ENCODE measurements at regions not wholly inside any gene's neighbourhood (a gene's known extent, or its start where the extent isn't known, plus 50 kb on each side); places are given as distances from the start of the nearest gene placed in this dataset.

DNA sequence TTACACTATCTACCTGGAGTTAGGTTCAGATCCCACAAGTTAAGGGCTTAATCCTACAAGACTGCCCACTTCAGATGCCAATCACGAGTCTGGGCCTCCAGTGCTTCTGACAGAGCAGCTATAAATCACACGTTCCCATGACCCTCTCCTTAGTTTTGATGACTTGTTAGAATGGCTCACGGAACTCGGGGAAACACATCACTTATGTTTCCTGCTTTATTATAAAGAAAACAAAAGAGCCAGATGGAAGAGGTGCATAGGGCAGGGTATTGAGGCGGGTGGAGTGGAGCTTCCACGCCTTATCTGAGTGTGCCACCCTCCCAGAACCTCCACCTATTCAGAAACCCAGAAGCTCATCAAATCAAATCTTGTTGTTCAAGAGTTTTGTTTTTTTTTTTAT is 170.8 kb downstream of the MOBP start:
- H3K9me1 ChIP-seq (ENCODE audit: control insufficient read depth, insufficient read depth, low read length) = no peaks in the 10 kb centered on the region
- H2AFZ ChIP-seq (ENCODE audit: low read depth, low read length) = peak overlapping the region; percentile 37; the same call in 1 of the 2 replicates
- peak overlapping the region; percentile 86; the same call in 2 of the 3 replicates for H3K27ac ChIP-seq (ENCODE audit: extremely low read depth, low read depth, low read length)
- no peaks in the 10 kb centered on the region; the same call in 1 of the 2 replicates for H3K9me3 ChIP-seq (replicated peaks; ENCODE audit: control insufficient read depth, insufficient read depth, low read depth, low read length)
- in situ Hi-C loops (cut with MboI) = no loop called here
- no peak for ATAC-seq
- no peak overlapping the region for H3K4me3 ChIP-seq
- 30% methylated on average over 6 of the region's 6 CpGs for WGBS (ENCODE audit: insufficient coverage, low coverage, missing lambda C conversion rate)
- no peaks in the 10 kb centered on the region for H3K36me3 ChIP-seq (ENCODE audit: control insufficient read depth, insufficient read depth, low read length)
- peak in 1 of 4 experiments; percentile 23 for DNase-seq (ENCODE audit: extremely low read depth in 1 of 4, low spot score in 3 of 4)
- ChIA-PET POLR2A (interaction anchor here (0.7 kb wide), 1 partner anchor 205 kb away, joined by 6 read pairs; no protein-coding TSS in a partner anchor), CTCF (ENCODE audit: low intra/inter-chr PET ratio) (no interaction called here)
- BruUV-seq (replicated peaks) = no TSS peak
- H3K79me2 ChIP-seq (ENCODE audit: control insufficient read depth, insufficient read depth, low read length) = no peaks in the 10 kb centered on the region
- H3K4me2 ChIP-seq (ENCODE audit: insufficient read depth, low read length) = no peak overlapping the region
- peaks cover 4 to 22% of the 10 kb centered on the region in 2 experiments; a peak in 4 of 5 replicates for H3K4me1 ChIP-seq (replicated peaks in 1 of 2; ENCODE audit: control insufficient read depth in 2 of 2, insufficient read depth in 2 of 2, low read length in 2 of 2)
- no peaks in the 10 kb centered on the region for H4K20me1 ChIP-seq (replicated peaks; ENCODE audit: control insufficient read depth, insufficient read depth, low read length)
- intact Hi-C loops (cut with micrococcal nuclease) = loop anchor here (5.0 kb wide), 1 partner anchor 231 kb away; the partner anchor contains the start of gene RPSA
- no peak for FAIRE-seq
- no peak overlapping the region for H3K9ac ChIP-seq (ENCODE audit: insufficient read depth in 1 of 2, low read depth in 2 of 2, low read length in 2 of 2)
- no peaks in the 10 kb centered on the region for H3K27me3 ChIP-seq (ENCODE audit: control insufficient read depth in 2 of 2, insufficient read depth in 2 of 2, low read length in 2 of 2)
- TF ChIP-seq ZNF175 (CRISPR knock-in tag; IDR thresholded peaks at IDR 0.05; ENCODE audit: low read depth) = no peak; the same call in none of the 2 replicates
- TF ChIP-seq ILF3 (IDR thresholded peaks at IDR 0.05; ENCODE audit: borderline replicate concordance) = no peak
- no peak for TF ChIP-seq CEBPB (tag; IDR thresholded peaks at IDR 0.05)
- TF ChIP-seq, protein P1, sequence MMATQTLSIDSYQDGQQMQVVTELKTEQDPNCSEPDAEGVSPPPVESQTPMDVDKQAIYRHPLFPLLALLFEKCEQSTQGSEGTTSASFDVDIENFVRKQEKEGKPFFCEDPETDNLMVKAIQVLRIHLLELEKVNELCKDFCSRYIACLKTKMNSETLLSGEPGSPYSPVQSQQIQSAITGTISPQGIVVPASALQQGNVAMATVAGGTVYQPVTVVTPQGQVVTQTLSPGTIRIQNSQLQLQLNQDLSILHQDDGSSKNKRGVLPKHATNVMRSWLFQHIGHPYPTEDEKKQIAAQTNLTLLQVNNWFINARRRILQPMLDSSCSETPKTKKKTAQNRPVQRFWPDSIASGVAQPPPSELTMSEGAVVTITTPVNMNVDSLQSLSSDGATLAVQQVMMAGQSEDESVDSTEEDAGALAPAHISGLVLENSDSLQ (IDR thresholded peaks at IDR 0.05) = peak; percentile 79
- TF ChIP-seq, protein P2, sequence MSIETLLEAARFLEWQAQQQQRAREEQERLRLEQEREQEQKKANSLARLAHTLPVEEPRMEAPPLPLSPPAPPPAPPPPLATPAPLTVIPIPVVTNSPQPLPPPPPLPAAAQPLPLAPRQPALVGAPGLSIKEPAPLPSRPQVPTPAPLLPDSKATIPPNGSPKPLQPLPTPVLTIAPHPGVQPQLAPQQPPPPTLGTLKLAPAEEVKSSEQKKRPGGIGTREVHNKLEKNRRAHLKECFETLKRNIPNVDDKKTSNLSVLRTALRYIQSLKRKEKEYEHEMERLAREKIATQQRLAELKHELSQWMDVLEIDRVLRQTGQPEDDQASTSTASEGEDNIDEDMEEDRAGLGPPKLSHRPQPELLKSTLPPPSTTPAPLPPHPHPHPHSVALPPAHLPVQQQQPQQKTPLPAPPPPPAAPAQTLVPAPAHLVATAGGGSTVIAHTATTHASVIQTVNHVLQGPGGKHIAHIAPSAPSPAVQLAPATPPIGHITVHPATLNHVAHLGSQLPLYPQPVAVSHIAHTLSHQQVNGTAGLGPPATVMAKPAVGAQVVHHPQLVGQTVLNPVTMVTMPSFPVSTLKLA (conservative IDR thresholded peaks at IDR 0.05) = no peak
- TF ChIP-seq, protein P3, sequence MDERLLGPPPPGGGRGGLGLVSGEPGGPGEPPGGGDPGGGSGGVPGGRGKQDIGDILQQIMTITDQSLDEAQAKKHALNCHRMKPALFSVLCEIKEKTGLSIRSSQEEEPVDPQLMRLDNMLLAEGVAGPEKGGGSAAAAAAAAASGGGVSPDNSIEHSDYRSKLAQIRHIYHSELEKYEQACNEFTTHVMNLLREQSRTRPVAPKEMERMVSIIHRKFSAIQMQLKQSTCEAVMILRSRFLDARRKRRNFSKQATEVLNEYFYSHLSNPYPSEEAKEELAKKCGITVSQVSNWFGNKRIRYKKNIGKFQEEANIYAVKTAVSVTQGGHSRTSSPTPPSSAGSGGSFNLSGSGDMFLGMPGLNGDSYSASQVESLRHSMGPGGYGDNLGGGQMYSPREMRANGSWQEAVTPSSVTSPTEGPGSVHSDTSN (CRISPR knock-in tag; IDR thresholded peaks at IDR 0.05; ENCODE audit: low read depth) = no peak
- TF ChIP-seq, protein P3 (tag; conservative IDR thresholded peaks at IDR 0.05; ENCODE audit: low read depth) = peak; percentile 79
- no peak for TF ChIP-seq GTF2A2 (tag; IDR thresholded peaks at IDR 0.05)
- no peak for TF ChIP-seq RAD51 (IDR thresholded peaks at IDR 0.05; ENCODE audit: borderline replicate concordance, low read depth)
- TF ChIP-seq, protein P4, sequence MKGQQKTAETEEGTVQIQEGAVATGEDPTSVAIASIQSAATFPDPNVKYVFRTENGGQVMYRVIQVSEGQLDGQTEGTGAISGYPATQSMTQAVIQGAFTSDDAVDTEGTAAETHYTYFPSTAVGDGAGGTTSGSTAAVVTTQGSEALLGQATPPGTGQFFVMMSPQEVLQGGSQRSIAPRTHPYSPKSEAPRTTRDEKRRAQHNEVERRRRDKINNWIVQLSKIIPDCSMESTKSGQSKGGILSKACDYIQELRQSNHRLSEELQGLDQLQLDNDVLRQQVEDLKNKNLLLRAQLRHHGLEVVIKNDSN (CRISPR knock-in tag; IDR thresholded peaks at IDR 0.05) = no peak
- 0 out of 2 replicates have a peak, but pooled peaks have one; percentile 38 for TF ChIP-seq SMAD4 (CRISPR knock-in tag; conservative IDR thresholded peaks at IDR 0.05)
- TF ChIP-seq, protein P5, sequence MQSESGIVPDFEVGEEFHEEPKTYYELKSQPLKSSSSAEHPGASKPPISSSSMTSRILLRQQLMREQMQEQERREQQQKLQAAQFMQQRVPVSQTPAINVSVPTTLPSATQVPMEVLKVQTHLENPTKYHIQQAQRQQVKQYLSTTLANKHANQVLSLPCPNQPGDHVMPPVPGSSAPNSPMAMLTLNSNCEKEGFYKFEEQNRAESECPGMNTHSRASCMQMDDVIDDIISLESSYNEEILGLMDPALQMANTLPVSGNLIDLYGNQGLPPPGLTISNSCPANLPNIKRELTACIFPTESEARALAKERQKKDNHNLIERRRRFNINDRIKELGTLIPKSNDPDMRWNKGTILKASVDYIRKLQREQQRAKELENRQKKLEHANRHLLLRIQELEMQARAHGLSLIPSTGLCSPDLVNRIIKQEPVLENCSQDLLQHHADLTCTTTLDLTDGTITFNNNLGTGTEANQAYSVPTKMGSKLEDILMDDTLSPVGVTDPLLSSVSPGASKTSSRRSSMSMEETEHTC (IDR thresholded peaks at IDR 0.05) = no peak

Measured in K562 (cell line).